ENCODE measurements at regions not wholly inside any gene's neighbourhood (a gene's known extent, or its start where the extent isn't known, plus 50 kb on each side); places are given as distances from the start of the nearest gene placed in this dataset.

DNA sequence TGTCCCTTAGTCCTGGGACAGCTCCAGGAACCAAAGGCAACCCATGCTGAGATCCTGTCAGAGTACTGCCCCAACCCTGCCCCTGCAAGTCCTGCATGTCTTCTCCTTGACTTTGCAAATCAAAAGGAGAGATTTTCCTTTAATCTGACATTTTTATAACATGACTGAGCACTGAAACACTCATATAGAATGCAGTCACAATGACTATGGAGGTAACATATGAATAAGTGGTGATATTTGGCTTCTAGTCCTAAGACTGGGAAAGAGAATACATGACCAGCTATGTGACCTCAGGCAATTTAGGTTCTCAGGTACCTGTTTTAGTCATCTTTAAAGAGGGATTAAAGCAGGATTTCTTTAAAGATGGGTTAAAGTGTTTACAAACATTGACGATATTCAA lies 941.6 kb upstream of the CDH8 start:
- DNase-seq (ENCODE audit: extremely low read depth in 1 of 2, low read depth in 1 of 2), result no peak

DNA sequence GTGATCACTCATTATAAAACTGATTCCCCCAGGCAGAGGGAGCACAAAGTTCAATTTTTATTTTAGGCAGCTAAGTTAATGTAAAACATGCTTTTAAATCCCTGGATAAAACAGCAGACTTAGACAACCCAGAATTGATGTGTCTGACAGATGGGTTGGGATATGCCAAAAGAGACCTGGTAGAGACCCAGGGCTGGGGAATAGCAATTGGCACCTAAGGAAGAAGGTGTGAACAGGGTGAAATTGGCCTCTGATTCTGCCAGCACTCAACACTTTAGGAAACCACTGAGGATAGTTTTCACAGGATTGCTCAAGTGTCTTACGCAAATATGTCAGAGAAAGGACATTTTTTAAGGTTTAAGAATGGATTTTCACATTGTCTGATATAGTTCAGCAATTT lies 938.2 kb upstream of the CDH8 start:
- no peak for DNase-seq (ENCODE audit: extremely low read depth in 1 of 2, low read depth in 1 of 2)

DNA sequence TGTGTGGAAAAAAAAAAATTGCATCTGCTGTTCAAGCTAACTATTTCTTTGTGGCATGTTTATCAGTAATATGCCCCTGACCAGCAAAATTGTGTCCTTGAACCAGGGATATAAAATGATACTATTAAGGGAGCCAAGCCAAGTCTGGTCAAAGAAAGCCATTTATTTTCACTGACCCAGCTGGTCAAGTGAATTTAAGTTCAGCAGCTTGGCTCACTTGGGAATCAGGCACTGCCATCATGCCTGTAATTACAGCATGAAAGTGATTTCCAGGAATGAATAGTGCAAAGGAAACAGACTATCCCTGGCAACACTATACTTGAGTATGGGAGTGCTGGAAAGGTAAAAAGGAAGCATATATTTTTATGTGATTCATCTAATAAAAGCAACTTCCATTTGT lies 934.6 kb upstream of the CDH8 start:
- DNase-seq (ENCODE audit: extremely low read depth in 1 of 2, low read depth in 1 of 2), result no peak

GRCh38 chr16:62969711-62970318 lies 933.6 kb upstream of the CDH8 start:
- DNase-seq (ENCODE audit: extremely low read depth in 1 of 2, low read depth in 1 of 2), result no peak

GRCh38 chr16:62967611-62968010 lies 931.4 kb upstream of the CDH8 start:
- DNase-seq (ENCODE audit: extremely low read depth in 1 of 2, low read depth in 1 of 2), result no peak

- DNase-seq (ENCODE audit: extremely low read depth in 1 of 2, low read depth in 1 of 2), result no peak
Observed at GRCh38 chr16:62967163-62967562, 930.9 kb upstream of the CDH8 start.

DNA sequence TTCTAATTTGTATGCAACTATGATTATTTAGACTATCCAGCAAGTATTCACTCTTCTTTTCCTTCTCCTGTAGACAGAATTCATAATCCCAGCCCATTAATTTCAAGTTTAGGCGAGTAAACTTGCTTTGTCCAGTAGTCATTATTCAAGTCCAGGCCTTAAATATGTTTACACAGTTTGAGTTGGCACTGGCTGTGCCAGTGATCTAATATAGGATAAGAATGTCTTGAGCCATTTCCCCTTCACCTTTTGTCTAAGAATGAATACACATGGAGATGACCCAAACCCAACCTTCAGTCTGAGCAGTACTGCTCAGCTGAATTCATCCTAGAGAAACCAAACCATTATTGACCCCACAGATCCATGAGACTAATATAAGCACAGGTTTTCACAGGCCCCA lies 930.4 kb upstream of the CDH8 start:
- no peak for DNase-seq (ENCODE audit: extremely low read depth in 1 of 2, low read depth in 1 of 2)

- DNase-seq (ENCODE audit: extremely low read depth in 1 of 2, low read depth in 1 of 2), result no peak
Observed at GRCh38 chr16:62965831-62966230, 929.6 kb upstream of the CDH8 start.

DNA sequence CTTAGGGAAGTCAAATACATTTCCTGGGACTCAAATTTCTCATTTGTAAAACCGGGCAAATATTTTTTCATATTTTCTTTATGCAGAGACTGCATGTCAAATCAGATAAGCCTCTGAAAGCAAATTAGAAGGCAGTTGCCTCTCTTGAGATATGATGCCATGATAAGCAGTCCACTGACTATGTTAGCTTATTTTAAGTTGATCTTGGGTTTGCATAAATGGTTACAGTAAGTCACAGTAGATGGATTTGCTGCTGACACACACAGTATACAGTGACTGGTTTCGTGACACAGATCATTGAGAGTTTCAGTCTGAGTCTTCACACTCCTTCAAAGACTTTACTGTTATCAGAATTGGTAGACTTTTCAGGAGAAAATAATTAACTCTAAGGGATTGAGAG lies 927.6 kb upstream of the CDH8 start:
- DNase-seq (ENCODE audit: extremely low read depth in 1 of 2, low read depth in 1 of 2), result no peak

DNA sequence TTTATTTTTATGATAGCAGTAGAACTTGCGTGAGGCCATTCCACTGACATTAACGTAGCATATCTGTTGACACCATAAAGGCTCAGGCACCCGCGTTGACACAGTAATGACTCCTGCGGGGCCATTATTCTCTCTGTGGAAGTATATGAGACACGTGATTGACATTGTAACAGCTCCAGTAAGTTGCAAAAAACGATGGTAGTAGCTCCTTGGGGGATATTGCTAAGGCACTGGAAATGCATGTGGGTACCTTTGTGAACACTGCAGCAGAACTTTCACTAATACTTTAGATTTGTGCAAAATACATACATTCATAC lies 918.8 kb upstream of the CDH8 start:
- DNase-seq (ENCODE audit: extremely low read depth in 1 of 2, low read depth in 1 of 2), result no peak

DNA sequence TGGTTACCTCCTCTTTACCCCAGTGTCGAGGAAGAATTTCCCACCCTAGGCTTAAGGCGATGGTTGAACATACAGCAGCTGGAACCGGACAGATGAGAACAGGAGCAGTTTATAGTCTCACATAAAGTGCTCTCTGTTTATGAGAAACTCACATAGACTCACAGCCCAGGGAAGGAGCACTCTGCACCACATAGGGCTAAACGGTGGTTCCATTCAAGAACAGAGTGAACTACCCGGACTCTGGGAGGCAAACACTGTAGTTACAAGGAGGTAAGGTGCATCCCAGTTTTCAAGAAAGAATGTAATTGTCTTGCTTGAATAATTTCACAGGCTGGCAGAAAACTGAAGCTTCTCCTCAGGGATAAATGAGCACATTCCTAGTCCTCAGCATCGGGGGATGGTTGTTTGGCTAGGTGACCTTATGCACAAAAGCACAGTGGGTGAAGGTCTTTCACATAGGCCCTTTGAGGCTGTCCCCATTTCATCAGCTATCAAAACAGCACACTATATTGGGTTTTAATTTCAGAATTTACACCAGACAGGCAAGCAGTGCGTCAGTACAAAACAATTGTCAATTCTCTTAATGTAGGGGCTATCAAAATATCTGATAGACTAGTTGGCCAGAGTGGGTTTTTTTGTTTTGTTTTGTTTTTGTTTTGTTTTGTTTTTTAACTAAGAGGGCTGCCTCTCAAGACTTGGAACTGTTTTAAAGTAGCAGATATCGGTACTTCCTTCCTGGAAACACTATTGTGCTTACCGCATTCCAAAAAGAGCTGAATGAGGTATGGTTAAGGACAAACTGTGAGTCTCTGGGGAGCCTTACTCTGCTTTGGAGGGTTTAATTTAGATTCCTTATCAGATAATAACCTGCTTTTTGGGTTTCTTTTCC lies 918.1 kb upstream of the CDH8 start:
- DNase-seq (ENCODE audit: extremely low read depth in 1 of 2, low read depth in 1 of 2), result no peak

- no peak for DNase-seq (ENCODE audit: extremely low read depth in 1 of 2, low read depth in 1 of 2)
Observed at GRCh38 chr16:62950351-62950750, 914.1 kb upstream of the CDH8 start.

DNA sequence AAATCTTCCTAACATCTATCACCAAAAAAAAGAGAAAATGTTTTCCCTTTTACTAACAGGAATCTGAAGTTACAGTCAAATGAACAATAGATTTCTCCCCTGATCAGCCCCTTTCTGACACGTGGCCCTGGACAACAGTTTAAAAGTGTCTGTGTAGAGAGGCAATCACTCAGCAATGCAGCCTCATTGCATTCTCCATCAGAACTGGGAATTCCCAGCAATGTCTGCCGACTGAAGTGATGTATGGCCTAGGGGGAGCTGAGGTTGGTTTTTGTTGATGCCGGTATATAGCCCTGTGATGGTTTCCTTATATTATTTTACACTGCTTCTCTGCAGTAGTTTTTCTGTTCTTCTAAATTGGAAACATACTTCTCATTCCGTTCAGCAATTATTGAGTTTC lies 904.3 kb upstream of the CDH8 start:
- no peak for DNase-seq (ENCODE audit: extremely low read depth in 1 of 2, low read depth in 1 of 2)

DNA sequence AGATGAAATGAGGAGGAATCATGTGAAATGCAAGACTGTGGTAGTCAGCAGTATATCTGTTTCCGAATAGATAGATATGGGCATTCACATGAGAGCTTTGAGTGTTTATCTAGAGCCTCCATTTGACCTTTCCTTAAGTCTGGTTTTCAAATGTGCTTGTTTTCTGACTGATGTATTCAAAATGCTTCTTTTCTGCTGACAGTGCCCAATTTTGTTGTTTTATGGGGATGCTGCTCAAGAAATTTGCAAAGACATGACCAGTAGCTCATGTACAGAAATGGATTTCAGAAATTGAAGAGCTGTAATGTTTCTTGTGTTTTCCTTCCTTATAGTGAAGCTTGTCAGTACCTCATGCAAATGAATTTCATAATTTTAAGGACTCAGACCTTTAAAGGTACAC lies 903.4 kb upstream of the CDH8 start:
- no peak for DNase-seq (ENCODE audit: extremely low read depth in 1 of 2, low read depth in 1 of 2)

DNA sequence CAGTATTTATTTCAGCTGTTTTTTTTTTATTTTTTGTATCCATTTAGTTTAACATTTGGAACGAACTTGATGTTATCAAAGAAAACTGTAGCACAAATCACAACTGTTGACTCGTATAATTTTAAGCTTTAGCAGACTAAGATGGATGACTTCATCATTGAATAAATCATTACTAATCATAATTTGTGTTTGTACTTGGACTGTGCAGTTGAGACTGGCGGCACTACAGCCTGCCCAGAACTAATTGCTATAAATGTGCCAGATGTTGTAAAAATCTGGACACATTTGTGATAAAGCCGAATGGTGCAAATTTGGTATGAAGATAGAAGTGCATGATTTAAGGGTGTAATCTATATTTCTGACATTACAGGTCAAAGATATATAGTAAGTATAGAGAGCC lies 897.7 kb upstream of the CDH8 start:
- DNase-seq (ENCODE audit: extremely low read depth in 1 of 2, low read depth in 1 of 2), result no peak

- no peak for DNase-seq (ENCODE audit: extremely low read depth in 1 of 2, low read depth in 1 of 2)
Observed at GRCh38 chr16:62929593-62929992, 893.4 kb upstream of the CDH8 start.

DNA sequence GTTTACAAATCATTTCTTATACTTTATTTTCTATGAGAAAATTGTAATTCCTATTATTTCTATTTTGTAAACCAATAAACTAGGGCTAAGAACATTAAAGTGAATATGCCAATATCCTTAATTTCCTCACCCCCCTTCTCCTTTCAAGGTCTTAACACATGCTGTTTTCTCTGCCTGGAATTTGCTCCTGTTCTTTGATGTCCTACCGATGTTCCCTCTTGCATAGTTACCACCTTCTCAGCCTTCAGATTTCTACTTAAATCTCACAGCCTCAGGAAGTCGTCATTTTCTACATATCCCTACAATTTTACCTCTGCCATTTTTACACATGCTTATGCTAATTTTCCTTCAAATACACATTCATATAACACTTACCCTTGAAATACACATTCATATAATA lies 890.9 kb upstream of the CDH8 start:
- DNase-seq (ENCODE audit: extremely low read depth in 1 of 2, low read depth in 1 of 2), result no peak

GRCh38 chr16:62926121-62926801 lies 890.0 kb upstream of the CDH8 start:
- no peak for DNase-seq (ENCODE audit: extremely low read depth in 1 of 2, low read depth in 1 of 2)

DNA sequence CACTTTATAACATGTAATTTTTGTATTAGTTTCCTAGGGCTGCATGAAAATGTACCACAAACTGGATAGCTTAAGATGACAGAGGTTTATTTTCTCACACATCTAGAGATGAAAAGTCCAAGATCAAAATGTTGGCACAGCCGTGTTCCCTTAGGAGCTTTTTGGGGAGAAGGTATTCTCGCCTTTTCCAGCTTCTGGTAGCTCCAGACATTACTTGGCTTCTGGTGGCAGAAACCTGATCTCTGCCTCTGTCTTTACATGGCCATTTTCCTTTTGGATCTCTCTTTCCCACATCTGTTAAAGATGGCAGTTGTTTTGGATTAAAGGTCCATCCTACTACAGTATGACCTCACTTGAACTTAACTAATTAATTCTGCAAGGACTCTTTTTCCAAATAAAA lies 885.7 kb upstream of the CDH8 start:
- no peak for DNase-seq (ENCODE audit: extremely low read depth in 1 of 2, low read depth in 1 of 2)

DNA sequence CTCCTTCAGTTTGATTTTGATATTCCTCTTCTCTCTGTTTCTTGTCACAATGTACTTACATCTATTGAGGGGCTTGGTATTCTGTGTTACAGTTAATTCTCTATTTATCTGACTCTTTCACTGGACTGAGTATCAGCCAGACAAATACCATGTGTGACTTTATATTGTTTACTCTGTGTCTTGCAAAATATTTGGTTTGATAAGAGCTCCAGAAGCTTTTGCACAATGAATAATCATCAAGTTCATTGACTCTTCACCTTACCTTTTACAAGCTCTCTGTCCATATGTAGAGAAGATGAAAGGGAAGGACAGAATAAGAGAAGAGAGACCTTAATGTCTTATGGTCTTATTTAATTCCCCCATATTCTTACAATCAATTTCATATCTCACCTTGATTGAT lies 877.7 kb upstream of the CDH8 start:
- no peak for DNase-seq (ENCODE audit: extremely low read depth in 1 of 2, low read depth in 1 of 2)

- DNase-seq (ENCODE audit: extremely low read depth in 1 of 2, low read depth in 1 of 2), result no peak
Observed at GRCh38 chr16:62913333-62913732, 877.1 kb upstream of the CDH8 start.

DNA sequence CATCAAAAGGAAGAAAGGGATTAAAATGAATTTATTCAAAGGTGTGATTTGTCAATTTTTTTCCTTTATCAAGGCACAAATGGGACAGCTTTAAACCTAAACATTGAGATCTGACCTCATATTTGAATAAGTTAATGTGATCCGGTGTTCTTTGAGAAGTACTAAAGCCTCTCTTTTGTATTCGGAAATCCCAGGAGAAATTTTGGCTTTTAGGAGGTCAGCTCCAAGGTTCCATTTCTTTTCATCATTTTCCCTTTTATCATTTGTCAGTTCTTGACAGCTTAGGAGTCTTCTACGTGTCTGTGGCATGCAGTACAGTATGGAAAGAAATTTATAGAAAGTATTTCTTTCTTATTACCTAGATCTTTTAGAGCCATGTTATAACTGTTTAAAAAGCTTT lies 873.4 kb upstream of the CDH8 start:
- DNase-seq (ENCODE audit: extremely low read depth in 1 of 2, low read depth in 1 of 2), result no peak

Data from stimulated activated CD8-positive, alpha-beta memory T cell treated with anti-CD3 and anti-CD28 coated beads, Interleukin-7, amount 100 ng/mL, for 48 hours (primary cell).